ENCODE measurements at regions not wholly inside any gene's neighbourhood (a gene's known extent, or its start where the extent isn't known, plus 50 kb on each side); places are given as distances from the start of the nearest gene placed in this dataset.

DNA sequence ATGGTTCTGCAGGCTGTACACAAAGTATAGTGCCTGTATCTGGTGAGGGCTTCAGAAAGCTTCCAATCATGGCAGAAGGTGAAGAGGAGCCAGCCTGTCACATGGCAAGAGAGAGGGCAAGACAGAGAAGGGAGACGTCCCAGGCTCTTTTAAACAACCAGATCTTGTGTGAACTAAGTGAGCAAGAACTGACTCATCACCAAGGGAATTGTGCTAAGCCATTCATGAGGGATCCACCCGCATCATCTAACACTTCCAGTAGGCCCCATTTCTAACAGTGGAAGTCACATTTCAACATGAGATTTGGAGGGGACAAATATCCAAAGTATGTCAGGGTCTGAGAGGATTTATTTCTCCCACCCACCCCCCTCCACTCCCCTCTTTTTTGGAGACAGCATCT, 56.2 kb upstream of the ELAC2 start:
- TF ChIP-seq, protein P1, sequence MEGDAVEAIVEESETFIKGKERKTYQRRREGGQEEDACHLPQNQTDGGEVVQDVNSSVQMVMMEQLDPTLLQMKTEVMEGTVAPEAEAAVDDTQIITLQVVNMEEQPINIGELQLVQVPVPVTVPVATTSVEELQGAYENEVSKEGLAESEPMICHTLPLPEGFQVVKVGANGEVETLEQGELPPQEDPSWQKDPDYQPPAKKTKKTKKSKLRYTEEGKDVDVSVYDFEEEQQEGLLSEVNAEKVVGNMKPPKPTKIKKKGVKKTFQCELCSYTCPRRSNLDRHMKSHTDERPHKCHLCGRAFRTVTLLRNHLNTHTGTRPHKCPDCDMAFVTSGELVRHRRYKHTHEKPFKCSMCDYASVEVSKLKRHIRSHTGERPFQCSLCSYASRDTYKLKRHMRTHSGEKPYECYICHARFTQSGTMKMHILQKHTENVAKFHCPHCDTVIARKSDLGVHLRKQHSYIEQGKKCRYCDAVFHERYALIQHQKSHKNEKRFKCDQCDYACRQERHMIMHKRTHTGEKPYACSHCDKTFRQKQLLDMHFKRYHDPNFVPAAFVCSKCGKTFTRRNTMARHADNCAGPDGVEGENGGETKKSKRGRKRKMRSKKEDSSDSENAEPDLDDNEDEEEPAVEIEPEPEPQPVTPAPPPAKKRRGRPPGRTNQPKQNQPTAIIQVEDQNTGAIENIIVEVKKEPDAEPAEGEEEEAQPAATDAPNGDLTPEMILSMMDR (conservative IDR thresholded peaks at IDR 0.05; ENCODE audit: low read length): no peak
- no peak for TF ChIP-seq EZH2phosphoT487 (IDR thresholded peaks at IDR 0.05; ENCODE audit: borderline replicate concordance)
